Middle frontal gyrus (tissue), 1 donor: ENCODE measurements at regions not wholly inside any gene's neighbourhood (a gene's known extent, or its start where the extent isn't known, plus 50 kb on each side); places are given as distances from the start of the nearest gene placed in this dataset.
"Not testable (repeated sequence)": the region's sequence is repeated elsewhere in the genome, so short reads cannot be mapped to it uniquely, and the experiment has no call there.

Experiments
- DNase-seq: peaks from one replicate; pipeline ENCODE4 v3.0.0-alpha.2; 2015; ENCODE audit warnings: low spot score; ENCODE audit errors: extremely low spot score

DNA sequence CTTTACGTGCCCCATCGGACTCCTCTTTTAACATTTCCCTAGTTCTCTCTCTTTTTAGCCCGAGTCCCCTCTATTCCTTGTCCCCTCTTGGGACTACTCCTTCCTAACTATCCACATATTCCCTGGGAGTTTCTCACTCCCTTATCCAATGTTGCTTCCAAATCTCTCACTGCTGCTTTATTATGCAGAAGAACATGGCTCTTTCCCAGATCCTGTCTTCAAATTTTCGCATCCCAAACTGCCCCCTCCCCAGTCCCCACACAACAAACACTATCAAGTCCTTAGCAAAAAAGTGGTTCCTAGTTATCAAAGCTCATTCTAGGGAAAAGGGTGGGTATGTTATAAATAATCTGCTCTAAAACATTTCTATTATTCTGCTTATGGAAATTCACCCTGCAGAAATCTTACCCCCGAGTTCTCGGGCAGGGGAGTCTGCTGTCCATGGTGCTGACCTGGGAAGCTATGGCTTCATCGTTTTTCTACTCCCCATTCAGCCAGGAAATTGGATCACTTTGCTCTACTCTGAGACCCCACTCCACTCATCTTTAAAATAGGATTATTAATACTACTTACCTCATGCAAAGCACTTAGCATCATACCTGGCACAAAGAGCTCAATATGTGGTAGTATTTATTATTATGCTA, 393.5 kb downstream of the BUD13 start:
- no peak for DNase-seq

DNA sequence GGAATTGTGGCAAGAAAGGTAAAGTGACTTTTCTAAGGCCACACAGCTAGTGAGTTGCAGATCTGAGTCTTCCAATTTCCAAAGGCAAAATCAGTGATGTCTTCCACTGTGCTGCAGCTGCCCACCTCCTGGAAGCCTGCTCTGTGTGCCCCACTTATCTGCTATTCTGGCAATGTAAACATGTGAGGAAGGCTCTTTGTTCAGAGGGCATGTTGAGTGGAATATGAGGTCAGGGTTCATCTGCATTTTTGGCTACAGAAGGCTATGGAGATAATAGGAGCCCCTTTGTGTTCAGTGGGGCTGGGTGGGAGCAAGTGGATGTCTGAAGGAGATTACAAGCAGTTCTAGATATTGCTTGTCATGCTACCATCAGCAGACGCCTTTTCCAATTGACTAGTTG, 396.2 kb downstream of the BUD13 start:
- DNase-seq: no peak

DNA sequence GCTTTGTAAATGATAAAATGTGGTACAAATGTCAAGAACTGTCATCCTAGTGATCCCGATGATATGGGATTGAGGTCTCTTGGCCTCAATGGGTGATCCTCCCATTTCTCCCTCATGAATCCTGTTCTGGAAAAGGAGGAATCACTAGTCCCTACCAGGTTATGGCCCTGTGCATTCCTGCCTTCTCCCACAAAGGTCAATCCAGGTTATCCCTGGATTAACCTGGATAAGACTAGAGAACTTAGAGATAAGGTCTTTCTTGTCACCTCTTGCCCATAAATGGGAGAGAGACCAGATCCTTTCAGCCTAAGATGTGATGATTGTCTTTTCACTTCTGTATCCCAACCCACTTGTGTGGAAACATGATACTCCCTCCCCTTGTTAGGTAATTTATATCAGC, 396.7 kb downstream of the BUD13 start:
- DNase-seq: no peak

DNA sequence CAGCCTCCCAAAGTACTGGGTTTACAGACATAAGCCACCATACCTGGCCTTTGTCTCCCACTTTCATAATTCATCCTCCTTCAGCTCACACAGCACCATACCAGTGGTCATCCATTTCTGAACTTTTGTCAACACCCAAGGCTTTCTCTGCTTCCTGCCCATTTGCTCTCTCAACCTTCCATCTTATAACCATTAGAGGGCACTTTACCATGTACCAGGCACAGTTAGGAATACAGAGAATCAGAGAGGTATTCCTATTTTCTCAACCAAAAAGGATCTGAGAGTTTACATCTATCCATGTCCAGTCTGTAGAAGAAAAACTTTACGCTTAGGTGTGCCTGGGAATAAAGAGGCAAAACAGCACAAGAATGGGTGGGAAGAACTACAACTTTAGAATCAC, 397.6 kb downstream of the BUD13 start:
- DNase-seq: no peak

DNA sequence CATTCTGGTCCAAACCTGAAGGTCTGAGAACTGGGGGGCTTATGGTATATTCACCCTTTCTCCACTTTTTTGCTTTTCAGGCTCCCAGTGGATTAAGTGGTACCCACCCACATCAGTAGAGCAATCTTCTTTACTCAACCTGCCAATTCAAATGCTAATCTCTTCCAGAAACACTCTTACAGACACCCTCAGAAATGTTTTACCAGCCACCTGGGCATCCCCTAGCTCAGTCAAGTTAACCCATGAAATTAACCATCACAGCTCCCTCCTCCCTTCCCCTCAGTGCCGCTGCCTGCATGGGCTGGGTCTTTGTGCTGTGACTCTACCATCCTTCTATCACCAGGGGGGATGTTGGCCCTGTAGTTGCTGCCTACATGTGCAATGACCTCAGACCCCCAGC, 398.7 kb downstream of the BUD13 start:
- no peak for DNase-seq

DNA sequence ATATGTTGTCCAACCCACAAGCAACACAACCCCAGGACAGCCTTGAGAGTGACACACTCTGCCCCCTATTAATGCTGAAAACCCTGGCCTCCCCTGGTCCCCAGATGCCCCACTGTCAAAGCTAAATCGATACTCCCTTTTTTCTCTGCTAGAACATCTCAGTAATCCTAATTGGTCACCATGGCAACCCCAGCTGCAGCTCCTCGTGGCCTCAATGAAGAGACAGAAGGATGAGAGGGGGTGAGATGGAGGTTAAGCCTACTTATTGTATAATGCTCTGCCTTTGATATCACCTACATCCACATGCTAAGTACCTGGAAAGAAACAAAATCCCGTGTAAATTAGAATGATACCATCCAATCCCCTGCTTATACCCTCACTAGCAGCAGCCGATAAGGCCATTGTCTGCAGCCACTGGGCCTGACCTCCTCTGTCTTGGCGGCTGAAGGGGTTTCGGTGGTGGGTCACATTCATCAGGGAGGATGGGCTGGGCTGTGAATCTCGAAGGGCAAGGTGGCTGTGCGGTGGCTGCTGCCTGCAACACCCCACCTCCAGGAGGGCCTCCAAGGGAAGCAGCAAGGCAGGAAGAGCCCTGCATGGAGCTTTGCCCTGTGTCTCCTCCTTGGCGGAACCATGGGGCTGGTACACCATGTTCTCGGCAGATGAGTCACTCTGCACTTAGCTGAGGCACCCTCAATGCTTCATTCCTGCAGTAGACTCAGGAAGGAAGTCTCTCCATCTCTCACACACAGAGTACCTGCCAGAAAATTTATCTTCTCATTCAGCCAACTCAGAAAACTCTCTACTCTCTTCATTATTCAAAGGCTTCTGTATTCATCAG, 399.5 kb downstream of the BUD13 start:
- DNase-seq: no peak

DNA sequence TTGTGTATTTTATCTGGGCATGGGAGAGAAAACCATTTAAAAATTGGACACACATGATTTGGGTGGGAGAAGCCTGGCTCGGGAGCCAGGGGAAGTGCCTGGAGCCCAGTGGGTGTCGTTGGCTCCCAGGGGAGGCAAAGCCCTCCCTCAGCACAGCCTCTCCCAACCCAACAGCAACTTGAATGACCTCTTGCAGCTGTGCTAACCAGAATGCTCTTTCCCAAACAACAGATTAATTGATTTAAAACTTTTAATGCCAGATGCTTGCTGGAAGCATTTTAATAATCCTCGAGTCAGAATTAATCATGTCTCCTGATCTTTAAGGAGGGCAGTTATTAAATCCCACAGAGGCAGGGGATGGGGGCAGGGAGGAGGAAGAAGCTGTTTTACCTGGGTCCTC, 401.6 kb downstream of the BUD13 start:
- no peak for DNase-seq

DNA sequence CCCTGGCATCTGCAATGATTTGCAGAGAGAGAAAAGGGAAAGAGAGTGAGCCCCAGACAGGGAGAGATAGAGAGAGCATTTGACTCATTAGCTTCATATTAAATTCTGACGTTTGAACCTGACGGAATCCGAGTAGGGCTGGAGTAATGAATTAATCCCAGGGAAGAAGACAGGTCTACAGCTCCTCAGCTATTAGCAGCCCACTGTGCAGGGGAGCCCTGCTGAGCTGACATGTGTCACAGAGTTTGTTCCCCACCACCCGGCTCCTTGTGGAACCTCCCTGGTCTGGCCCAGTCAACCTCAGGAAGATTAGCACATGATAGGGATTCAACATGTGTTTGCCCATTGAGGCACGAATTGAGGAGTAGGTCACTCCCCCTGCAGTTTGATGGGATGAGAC, 404.0 kb downstream of the BUD13 start:
- DNase-seq: no peak

DNA sequence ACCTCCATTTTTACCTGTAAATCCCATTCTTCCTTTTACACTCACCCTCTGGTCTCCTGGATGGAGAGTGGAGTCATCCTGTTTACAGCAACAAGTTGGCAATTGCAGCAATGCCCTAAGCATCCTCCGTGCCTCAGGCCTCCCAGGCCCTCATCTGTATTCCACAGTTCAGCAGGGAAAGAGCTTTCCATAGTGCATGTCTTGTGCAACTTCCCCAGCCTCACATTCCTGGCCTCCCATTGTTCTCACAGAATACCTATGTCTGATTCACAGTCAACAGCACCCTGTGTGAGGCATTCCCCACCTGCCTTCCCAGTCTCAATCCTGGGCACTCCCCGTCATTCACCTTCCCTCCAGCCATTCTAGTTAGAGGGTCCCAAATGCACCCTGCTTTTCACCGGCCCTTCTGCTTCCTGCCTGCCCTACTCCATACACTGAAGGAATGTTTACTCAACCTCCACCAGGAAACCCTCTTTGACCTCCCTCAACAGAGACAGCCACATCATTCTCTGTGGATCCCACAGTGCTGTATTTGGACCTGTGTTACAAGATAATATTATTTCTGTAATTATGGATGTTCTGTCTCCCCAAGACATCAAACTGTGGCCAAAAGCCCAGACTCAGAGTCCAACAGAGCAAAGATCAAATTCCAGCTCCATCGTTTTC, 405.7 kb downstream of the BUD13 start:
- no peak for DNase-seq

DNA sequence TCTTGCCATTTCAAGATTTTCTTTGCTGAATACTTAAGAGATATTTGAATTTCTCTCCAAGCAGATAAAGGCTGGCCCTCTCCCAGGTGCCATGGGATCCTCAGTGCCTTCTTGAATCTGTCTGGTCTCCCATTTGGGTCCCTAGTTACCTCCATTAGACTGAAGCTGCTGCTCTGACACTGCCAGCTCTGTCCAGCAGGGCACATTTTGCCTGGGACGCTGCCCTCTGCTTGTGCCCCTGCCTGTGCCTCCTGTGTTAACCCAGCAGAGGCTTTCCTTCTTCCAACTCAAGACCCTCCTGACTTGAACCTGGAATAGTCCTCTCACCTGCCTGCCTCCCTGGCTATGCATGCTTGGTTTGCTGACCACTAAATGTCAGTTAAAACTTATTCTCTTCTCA, 406.3 kb downstream of the BUD13 start:
- DNase-seq: no peak

DNA sequence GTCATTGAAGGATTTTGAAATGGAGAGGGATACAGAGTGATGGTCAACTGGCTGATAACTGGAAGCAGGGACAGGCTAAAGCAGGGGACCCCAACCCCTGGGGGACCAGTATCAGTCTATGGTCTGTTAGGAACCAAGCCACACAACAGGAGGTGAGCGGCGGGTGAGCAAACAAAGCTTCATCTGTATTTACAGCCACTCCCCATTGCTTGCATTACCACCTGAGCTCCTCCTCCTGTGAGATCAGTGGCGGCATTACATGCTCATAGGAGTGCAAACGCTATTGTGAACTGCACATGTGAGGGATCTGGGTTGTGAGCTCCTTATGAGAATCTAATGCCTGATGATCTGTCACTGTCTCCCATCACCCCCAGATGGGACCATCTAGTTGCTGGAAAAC, 407.9 kb downstream of the BUD13 start:
- not testable (repeated sequence) for DNase-seq

DNA sequence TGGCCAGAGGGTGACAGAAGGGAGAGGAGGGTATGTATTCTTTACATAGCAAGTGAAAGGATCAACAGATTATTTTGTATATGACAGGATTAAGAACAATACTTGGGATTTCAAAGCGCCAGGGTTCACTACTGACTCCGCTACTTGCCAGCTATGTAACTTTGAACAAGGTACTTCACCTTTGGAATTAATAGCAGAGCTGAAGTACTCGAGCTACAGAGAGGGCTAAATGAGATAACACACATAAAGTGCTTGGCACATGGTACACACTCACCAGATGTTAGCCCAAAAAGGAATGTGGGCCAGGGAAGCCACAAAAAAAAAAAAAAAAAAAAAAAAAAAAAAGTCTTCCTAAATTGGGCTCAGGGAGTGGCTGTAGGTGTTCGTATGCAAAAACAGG, 408.4 kb downstream of the BUD13 start:
- no peak for DNase-seq

DNA sequence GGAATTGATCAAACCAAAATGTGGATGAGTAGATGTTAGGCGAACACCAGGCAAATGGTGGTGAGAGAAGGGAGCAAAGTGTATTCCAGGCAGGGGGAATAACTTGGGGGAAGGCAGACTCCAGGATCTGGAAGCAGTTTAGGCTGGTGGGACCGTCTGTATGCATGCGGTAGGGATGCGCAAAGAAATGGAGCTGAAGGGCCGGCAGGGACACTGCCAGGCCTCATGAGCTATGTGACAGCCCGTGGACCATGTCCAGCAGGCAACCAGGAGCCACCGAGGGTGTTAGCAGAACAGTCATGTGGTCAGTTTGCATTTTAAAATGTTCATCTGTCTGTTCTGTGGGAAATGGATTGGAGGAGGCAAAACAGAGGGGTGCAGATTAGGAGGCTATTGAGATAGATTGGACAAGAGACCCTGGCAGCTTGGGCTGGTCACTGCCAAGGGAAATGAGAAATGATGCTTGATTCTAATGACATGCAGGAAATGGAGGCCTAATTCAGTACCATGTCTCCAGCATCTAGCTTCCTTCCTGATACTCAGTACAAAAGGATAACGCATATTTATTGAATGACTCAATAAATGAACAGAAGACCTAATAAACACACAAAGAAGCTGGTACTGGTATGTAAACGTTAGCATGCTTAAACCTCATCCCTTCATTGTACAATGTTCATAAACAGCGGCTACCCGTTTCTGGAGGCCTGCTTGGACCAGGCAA, 412.4 kb downstream of the BUD13 start:
- no peak for DNase-seq

DNA sequence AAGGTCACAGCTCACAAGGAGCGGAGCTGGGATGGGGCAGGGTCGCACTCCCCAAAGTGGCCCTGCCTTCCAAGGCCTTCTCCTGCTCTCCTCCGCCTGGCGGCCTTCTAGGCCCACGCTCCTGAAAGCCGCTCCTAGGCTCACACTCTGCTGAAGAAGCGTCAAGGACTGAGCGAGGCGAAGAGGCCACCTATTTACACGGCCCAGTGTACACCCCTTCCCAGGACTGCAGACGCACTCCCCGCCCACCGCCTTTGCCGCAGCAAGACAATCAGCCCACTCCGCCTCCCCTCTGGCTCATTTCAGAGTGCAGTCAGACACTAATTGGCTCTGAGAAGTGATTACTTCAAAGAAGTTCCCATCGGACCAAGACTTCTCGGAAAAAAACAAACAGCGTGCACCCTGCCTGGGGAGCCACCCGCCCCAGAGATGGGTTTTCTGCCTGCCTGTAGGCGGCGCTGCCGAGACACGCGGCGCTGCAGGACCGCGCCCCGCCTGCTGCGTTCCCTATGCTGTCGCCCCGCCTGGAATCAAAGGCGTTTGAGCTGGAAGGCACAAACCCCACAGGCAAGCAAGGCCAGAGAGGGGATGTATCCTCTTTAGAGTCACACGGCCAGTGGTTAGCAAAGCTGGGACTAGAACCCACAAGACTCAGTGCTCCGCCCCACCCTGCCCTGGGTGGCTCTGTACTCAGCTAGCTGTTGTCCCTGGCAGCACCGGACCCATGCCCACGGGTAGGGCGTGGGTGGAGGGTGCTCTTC, 414.8 kb downstream of the BUD13 start:
- DNase-seq: no peak

DNA sequence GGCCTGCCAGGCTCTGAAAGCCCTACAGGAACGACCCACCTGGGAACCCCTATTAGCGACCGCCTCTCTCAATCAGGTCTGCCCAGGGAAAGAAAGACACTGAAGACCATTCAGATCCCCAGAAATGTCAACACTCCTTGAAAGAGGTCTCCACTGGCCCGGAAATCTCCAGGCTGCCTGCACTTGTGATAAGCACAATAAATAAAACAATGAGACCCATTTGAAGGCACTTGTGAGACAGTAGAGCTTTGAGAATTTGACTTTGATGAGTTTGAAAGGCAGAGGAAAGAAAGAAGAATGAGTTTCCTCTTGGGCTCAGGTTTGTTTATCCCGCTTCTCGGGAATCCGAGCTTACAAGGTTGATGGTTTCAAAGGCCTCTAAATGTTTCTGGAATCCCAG, 416.3 kb downstream of the BUD13 start:
- DNase-seq: no peak

DNA sequence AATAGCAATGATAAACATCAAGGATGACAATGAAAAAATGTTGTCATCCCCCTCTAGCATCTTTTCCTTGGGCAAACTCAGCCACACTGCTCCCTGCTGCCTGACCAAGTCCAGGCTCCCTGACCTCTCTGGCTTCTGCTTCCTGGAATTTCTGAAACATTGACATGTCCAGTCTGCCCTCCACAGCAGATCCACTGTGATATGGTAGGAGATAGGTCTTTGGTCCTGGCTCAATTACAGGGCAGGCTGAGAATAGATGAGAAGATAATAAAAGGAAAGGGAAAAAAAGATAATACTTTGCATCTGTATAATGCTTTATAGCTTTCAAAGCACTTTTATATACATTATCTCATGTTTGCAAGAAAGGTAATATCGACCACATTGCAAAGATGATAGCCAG, 417.7 kb downstream of the BUD13 start:
- DNase-seq: no peak

DNA sequence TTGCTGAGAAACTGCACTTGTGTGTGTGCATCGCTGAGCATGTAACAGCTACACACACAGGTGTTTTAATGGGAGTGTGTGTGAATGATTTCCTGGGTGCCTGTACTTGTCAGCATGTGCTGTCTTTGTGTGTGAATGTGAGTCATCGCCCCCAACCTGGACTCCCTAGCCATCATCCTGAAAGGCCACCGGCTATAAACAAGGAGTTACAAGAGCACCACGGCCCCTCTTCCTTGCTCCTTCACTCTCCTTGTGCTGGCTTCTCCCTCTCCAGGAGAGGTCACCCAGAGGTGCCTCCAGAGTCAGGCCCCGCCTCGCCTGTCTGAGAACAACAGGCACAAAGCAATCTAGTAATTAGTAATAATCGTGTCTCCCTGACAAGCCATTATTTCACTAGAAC, 419.2 kb downstream of the BUD13 start:
- DNase-seq: no peak

DNA sequence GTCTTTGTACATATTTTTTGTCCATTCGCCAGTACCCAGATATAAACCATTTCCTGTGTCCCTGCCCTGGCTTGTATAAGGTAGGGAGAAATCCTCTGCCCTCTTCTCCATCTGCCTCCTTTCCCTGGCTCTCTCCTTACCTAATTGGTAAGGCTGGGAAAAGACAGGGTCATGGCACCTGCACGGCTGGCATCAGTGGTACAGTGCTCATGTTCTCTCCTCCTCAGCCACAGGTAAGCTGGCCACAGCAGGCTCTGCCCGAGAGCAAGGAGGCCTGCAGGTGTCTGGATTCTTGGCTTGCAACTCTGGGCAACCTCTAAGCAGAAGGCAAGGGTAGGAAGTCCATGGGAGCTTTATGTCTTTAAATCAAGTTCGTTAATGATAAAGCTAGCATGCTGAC, 419.9 kb downstream of the BUD13 start:
- DNase-seq: no peak

DNA sequence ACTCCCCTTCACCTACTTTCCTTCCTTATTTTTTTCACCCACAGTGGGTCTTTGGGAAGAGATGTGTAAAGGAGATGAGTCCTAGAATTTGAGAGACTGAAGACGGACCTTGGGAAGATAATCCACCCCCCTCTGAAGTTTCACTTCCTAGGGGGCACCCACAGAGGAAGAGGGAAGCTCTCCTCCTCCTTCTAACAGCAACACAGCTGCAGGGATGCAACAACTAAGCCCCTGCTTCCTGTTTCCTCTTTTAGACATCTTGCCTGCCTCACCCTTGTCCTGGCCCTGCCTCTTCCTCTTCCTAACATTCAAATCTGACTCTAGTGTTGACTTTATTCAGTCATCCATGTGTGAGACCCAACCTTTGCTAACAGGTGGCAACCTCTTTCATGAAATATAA, 424.6 kb downstream of the BUD13 start:
- DNase-seq: no peak

DNA sequence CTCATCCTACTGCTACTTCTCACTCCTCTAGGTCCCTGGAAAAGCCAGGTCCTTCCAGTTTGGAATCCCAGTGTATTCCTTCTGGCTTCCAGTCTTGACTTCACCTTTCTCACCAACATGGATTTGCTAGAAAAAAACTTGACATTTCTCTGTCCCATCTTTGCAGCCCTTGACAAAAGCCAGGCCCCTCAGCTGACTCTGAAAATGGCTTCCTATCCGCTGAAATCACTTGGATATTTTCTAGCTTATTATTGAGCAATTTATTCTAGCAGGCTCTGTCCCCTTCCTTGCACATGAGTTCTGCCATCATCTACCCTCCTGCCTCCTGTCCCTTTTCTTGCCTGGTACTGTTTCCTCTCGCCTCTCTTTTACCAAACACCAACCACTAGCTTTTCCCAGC, 427.2 kb downstream of the BUD13 start:
- no peak for DNase-seq

DNA sequence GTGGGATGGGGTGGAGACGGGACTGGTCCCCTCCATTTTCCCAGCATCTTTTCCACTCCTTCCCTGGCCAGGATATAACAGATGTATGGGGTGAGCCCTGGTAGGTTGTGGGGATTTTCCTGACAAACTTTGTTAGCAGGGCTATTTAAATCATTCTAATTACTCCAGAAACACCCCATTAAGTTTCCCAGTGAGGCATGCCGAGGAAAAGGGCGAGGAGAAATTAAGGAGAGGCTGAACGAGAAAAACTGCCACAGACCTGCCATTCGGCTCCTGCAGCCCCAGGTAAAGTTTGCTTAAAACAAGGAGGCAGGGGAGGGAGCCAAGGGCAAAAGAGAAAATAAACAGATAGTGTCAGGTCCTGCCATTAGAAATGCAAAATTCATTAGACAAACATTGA, 428.2 kb downstream of the BUD13 start:
- no peak for DNase-seq
